Right lobe of liver (tissue), 4 donors: ENCODE measurements at regions not wholly inside any gene's neighbourhood (a gene's known extent, or its start where the extent isn't known, plus 50 kb on each side); places are given as distances from the start of the nearest gene placed in this dataset.
"Not testable (repeated sequence)": the region's sequence is repeated elsewhere in the genome, so short reads cannot be mapped to it uniquely, and the experiment has no call there.

Experiments used
- CTCF ChIP-seq, 4 donors: fragments of 200-600 bp in 3 of 4; fragments of 450-650 bp in 1 of 4; IDR thresholded peaks; one replicate each; pipeline versions ENCODE4 v1.5.1 to v1.8.0; 2016 to 2022; ENCODE audit warnings: antibody characterized with exemption in 4 of 4, mild to moderate bottlenecking in 2 of 4
- POLR2A ChIP-seq: fragments of 450-650 bp; IDR thresholded peaks from one replicate; pipeline ENCODE4 v1.6.1; 2017; ENCODE audit warnings: antibody characterized with exemption, mild to moderate bottlenecking
- donor health status: DM: no; HTN: no; CAD: no.
- donor health status: DM: no; HTN: no; CAD: no.
- donor health status: DM: no; HTN: yes; CAD: no.

GRCh38 chr20:25932806-25933205, 236.2 kb upstream of the ZNF337 start:
- not testable (repeated sequence) for TF ChIP-seq CTCF (IDR thresholded peaks at IDR 0.05); POLR2A
